Dermis microvascular lymphatic vessel endothelial cell (primary cell): ENCODE measurements at regions not wholly inside any gene's neighbourhood (a gene's known extent, or its start where the extent isn't known, plus 50 kb on each side); places are given as distances from the start of the nearest gene placed in this dataset.
"Not testable (repeated sequence)": the region's sequence is repeated elsewhere in the genome, so short reads cannot be mapped to it uniquely, and the experiment has no call there.

Source experiments
- DNase-seq, 2 donors: peaks; one replicate each; pipeline versions ENCODE4 v3.0.0 to v3.0.0-alpha.2; 2010; ENCODE audit warnings: low read depth in 2 of 2

DNA sequence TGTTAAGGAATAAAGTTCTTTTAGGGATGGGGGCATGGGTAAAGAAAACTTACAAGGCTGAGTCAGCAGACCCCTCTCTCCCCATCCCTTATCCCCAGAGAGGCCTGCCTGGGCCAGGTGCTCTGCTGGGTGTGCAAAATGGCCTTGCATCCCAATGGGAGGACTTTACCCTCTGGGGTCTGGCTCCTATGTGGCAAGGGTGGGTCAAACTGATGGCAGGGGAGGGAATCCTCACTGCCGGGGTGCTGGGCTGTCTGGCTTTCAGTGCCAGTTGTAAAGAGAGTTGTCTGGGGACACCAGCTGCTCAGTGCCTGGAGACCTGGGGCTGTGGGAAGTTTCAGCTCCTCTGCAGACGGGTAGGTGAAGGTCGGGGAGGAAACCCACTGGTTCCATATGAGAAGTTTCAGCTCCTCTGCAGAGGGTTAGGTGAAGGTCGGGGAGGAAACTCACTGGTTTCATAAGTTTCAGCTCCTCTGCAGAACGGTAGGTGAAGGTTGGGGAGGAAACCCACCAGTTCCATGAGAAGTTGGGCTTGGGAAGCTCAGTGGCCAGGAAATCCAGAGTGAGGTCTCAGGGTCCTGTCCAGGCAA is 127.2 kb upstream of the PODXL start:
- no peak for DNase-seq

DNA sequence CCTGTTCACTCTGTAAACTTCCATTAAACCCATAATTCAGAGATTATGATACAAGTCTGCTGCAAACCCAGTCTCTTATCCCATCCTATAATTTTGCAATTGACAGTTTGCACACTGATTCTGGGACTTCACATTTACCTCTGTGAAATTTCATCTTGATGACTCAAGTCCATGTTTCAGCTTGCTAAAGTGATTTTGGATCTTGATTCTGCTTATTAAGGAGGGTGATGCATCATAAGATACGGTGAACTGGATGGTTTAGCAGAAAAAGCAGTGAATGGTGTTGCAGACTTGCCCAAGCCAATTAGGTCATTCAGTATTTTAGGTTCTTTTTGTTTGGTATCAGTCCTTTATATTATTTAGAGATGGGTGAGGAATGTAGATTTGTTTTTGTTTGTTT is 125.5 kb upstream of the PODXL start:
- DNase-seq, result no peak

DNA sequence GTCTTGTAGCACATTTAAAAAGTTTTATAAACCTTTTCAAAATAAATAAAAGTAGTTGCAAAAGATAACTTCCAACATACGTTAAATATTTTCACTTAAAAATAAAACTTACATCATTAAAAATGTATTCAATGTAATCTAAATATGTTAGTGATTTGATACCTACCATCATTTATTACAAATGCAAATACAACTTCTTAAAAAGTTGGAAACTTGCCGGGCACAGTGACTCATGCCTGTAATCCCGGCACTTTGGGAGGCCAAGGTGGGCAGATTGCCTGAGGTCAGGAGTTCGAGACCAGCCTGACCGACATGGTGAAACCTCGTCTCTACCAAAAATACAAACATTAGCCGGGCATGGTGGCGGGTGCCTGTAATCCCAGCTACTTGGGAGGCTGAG is 122.6 kb upstream of the PODXL start:
- DNase-seq, result not testable (repeated sequence)

DNA sequence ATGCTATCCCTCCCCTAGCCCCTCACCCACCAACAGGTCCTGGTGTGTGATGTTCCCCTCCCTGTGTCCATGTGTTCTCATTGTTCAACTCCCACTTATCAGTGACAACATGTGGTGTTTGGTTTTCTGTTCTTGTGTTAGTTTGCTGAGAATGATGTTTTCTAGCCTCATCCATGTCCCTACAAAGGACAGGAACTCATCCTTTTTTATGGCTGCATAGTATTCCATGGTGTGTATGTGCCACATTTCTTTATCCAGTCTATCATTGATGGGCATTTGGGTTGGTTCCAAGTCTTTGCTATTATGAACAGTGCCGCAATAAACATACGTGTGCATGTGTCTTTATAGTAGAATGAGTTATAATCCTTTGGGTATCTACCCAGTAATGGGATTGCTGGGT is 120.4 kb upstream of the PODXL start:
- DNase-seq, result not testable (repeated sequence)

DNA sequence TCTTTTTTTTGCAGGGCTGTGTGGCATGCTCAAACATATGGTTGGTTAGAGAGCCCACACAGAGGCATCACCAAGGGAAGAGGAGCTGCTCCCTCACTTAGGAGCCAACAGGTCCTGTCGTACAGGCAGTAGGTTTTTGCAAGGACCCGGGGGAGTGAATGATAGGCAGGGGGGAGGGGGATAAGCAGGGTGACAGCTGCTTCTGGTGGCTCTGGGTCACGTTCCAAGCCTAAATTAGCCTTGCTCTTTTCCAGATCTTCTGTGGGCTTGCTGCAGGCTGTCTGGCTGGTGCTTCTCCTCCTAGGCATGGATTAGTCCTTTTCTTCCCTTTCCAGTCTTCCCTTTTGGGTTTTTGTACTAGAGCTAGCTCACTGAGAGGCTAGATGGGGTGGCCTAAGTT is 117.7 kb upstream of the PODXL start:
- DNase-seq, result no peak

DNA sequence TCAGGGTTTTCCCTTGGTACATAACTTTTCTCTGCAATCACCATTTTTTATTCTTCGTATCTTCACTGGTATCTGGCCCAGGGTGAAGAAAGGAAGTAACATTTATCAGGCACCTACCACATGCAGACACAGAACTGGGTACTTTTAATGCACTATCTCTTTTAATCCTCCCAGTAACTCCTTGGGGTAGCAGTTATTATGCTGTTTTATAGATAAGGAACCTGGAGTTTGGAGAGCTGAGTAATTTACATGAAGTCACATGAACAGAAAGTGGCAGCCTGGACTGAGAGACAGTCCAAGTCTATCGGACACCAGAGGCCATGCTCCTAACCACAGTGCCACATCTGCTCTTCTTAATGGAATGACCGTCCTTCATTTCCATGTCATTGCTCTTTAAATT is 117.1 kb upstream of the PODXL start:
- DNase-seq, result no peak

GRCh38 chr7:131670406-131670805 is 114.0 kb upstream of the PODXL start:
- no peak for DNase-seq

- no peak for DNase-seq
Observed at GRCh38 chr7:131667699-131668098, 111.3 kb upstream of the PODXL start.

DNA sequence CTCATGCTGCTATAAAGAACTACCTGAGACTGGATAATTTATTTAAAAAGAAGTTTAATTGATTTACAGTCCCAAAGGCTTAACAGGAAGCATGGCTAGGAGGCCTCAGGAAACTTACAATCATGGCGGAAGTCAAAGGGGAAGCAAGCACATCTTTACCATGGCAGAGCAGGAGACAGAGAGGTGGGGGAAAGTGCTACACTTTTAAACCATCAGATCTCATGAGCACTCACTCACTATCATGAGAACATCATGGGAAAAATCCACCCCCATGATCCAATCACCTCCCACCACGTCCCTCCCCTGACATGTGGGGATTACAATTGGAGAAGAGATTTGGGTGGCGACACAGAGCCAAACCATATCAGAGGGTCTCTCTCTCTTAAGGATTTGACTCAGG is 108.6 kb upstream of the PODXL start:
- DNase-seq, result peak; percentile 18 to 59

DNA sequence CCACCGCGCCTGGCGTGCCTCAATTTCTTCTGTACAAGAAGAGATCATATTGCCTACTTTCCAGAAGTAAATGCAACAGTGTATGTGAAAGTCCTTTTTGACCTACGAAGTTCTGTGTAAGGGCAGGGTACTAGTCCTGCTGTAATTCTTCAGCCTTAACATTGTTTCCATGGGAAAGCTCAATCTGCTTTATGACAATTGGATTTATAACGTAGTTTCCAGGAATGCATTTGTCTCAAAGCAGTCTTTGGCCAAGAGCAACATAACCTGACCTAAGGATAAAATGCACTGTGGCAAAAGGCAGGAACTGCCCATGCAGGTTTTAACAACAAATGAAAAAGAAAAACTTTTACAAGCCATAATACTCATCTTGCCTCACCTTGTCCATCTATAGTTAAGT is 108.1 kb upstream of the PODXL start:
- DNase-seq, result peak; percentile 89

GRCh38 chr7:131662301-131662873 is 106.0 kb upstream of the PODXL start:
- DNase-seq, result not testable (repeated sequence)

DNA sequence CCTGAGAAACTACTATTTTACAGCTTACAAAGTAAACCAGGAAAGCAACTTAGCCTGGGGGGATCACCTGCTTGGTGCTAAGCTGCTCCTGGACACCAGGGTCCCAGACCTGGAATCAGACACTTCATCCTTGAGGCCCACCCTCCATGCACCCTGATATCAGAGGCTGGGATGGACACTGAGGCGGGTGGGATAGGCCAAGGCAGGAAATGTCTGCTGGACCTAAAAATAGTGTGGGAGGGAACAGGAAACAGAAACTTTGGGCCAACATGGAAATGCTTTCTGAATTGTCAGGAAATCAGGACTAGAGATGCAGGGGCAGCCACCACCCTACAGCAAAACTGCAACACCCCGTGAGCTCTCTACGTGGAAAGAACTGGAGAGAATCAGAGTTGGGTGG is 101.5 kb upstream of the PODXL start:
- DNase-seq, result peak; percentile 59 to 60

DNA sequence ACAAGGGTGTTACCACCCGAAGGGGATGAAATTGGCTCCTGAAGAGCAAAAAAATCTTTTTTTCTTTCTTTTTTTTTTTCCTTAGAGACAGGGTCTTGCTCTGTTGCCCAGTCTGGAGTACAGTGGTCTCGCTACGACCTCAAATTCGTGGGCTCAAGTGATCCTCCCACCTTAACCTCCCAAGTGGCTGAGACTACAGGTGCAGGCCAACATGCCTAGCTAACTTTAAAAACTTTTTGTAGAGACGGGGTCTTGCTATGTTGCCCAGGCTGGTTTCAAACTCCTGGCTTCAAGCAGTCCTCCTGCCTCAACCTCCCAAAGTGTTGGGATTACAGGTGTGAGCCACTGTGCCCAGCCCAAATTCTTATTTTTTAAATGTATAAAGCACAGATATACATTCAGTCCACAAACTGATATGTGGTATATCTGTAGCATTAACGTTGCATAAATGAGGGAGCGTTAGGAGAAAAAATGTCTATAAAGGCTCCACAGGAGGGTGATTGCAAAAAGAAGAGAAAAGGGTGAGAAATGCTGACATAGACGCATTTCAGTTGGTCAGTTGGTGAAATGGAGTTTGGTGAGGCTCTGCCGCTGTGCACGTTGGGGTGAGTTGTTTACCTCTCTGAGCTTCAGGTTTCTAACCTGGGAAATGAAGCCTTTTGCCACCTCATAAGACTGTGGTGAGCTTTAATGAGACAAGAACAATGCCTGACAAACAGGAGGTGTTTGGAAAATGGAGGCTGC is 100.7 kb upstream of the PODXL start:
- DNase-seq, result no peak

DNA sequence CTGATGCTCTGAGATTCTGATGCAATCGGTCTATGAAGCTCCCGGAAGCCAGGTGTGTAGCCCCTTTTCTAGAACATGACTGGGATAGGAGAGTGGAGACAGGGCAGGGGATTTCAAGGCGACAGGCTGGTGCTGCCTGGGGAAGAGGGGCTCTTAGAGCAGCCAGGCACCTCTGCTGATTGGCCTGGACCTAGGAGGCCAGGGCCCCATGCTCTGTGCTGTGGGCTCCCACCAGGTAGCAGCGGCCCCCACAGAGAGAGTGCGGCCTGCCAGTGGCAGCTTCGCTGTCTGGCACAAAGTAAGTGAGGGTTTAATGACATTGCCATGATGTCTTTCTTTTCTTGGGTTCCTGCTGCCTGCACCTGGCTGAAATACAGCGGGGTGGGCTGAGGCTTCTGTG is 99.4 kb upstream of the PODXL start:
- no peak for DNase-seq

GRCh38 chr7:131655447-131655846 is 99.0 kb upstream of the PODXL start:
- no peak for DNase-seq

DNA sequence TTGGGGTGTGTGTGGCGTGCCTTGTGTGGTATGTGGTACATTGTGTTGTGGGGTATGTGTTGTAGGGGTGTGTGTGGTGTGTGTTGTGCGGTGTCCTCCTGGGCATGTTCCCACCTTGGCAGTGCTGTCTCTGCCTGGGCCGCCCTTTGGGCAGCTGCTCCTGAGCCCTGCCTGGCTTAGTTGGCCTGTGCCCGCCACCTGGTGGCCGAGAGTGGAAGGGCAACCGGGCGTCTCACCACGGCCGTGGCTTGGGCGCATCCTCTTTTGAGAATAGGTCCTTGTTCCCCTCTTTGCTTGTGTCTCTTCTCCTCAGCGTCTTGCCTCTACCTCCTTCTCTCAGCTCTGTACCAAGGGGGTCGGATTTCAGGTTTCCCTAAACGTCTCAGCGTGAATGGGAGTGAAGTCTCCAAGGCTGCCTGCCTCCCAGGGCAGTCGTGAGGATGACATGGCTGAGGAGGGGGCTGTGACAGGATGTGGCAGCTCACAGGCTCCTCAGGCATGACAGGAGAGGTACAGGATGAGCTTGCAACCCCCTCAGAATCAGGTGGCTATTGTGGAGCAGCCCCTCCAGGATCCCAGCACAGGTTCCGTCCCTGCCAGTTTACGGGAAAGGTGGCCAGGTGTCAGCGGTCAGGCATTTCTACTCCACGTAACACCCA is 98.4 kb upstream of the PODXL start:
- peak; percentile 73 to 90 for DNase-seq

GRCh38 chr7:131654249-131654558 is 97.8 kb upstream of the PODXL start:
- DNase-seq, result no peak

GRCh38 chr7:131653418-131654248 is 97.2 kb upstream of the PODXL start:
- peak in 1 of 2 donors; percentile 56 for DNase-seq

DNA sequence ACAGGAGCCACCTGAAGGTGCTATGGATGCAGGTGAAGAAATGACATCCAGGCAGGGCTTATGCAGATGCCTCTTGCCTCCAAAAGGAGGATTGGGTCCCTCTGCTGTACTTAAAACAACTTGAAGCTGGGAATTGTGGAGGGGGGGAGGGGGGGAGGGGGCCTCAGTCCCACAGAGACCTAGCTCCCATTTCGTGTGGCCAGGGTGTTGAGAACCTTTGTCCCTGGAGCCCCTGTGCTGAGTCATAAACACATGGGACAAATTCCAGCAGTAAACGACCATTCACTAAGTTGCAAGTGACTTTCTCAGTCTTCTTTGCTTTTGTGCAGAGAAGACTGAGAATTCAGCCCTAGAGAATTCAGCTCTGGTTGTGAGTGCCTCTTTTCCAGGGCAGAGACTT is 96.5 kb upstream of the PODXL start:
- DNase-seq, result no peak

DNA sequence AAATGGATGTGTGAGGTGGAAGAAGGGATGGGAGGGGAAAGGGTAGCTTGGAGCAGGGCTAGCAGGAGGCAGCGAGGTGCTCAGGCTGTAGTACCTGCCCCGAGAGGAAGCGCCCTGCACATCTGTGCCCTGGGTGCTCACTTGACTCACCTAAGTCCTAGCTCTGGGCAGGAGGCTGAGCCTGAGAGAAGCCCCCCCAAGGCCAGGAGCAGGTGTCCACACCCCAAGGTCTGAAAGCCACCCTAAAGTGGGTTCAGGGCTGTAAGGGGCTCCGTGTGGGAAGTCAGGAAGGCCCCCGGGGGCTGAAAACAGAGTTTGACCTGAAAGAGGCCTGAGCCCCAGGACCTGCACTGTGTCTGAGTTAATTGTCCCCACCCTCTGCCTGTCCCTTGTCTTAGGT is 95.8 kb upstream of the PODXL start:
- DNase-seq, result no peak

DNA sequence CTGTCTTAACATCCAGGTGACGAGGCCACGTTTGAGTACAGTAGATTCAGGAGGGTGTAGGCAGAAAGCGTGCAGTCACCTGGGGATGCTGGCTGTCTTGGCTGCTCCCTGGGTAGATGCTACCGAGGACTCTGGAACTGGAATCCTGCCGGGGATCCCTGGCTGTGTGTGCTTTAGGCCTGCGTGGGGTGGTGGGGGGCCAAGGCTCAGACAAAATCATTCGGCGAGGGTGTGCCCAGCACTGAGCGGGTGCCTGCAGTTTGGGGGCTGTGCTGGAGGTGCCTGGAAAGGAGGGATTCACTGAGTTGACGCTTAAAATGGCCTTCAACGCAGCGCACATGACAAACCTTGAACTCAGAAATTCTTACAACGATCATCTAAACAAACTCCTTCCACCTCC is 93.5 kb upstream of the PODXL start:
- DNase-seq, result no peak

GRCh38 chr7:131649003-131649541 is 92.6 kb upstream of the PODXL start:
- no peak for DNase-seq
